ENCODE measurements at regions not wholly inside any gene's neighbourhood (a gene's known extent, or its start where the extent isn't known, plus 50 kb on each side); places are given as distances from the start of the nearest gene placed in this dataset.

DNA sequence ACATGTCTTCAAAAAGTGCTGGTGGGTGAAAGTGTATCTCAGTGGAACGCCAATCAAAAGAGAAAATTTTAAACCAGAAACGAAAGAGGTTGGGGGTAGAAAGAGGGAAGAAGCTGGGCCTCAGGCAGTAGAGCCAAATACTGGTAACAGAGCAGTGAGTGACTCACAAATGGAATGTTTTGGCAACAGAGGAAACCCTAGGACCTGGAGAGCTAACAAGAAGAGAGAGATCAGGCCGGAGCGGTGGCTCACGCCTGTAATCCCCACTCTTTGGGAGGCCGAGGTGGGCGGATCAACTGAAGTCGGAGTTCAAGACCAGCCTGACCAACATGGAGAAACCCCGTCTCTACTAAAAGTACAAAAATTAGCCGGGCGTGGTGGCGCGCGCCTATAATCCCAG lies 450.8 kb upstream of the NAALADL2 start:
- DNase-seq, result no peak

DNA sequence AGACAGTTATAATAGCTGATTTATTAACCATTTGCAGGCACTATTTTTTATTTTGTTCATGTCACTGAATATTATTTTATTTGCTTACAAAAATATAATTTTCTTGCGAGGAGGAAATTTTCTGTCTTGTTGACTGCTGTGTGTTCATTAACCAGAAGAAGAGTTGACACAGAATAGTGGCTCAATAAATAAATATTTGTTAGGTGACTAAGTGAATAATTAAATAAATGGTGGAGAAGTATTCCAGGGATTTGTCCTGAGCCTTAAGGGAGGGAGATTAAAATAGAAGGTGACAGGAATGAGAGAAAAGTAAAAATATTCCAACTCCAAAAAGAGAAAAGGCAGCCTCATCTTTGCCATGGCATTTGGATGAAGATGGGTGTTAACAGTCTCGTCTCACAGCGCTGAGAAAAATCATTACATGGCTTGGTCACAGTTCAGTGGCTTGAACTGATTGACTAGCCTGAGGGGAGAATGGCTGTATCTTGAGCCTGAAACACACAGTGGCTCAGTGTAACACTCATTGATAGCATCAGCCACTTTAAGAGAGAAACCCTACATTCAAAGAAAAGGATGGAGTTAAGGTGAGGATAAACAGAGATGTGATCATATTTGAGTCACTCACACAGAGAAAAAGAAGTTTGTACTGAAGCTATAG lies 449.9 kb upstream of the NAALADL2 start:
- no peak for DNase-seq

DNA sequence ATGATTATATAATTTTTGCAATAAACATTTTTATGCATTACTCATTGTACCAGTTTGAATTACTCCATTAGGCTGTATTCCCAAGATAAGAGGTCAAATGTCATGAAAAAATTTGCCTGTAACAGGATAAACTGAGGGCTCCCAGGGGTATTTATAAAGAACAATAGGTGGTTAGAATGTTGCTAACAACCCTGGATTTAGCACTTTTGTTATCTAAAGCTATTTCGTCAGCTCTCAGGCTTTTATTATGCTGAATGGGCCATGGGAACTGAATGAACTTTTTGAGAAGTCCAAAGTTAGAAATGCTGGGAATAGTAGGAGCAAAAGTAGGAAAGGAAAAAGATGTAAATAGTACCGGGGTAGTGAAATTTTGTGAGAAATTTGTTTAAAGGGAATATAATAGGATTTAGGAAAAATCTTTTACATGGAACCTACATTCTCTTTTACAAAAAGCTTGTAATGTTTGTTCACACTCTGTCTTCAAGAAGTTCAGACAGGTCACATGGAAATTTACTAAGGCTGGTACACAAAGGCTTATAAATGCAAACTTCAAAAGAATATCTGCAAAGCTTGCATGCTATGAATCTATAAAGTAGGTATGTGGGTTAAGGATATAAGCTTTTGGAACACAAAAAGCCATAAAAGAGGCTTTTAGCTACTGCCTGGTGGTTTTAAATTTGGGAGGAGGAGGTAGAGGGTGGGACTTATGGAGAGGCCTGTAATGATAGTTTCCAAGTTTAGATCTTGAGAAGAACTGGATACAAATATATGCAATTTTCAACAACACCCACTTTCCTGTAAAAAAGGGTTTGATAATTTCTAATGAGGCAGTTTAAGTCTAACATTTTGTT lies 445.8 kb upstream of the NAALADL2 start:
- DNase-seq, result no peak

DNA sequence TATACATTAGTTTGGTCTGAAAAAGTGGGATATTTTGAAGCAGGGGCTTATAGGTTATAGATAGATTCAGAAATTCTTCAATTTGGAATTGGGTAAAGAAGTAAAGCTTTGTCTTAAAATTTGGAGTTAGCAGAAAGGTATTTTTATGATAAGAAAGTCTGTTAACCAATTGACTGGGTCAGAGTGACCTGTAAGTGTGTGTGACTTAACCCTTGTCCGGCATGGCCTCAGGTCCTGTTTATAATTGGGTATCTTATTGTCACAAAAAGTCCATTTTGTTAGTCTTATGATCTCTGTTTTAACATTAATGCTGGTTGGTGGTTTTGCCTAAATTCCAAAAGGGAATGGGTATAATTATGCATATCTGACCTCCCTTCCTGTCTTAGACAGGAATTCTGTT lies 444.2 kb upstream of the NAALADL2 start:
- no peak for DNase-seq

DNA sequence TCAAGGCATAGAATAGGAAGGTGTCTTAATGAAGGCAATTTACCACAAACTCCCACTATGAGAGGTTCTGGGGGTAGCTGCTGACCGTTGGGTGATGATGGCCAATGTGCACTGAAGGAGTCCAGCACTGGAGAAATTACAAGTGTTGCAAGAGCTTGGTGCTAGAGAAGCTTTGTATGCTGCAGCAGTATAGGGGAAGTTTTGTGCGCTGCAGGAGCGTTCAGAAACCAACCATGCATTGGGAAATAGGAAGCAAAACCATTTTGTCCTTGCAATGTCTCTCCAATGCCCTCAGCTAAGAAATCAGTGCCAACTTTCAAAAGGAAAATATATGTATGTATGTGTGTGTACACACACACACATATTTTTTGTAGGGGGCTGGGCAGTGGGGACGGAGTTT lies 441.6 kb upstream of the NAALADL2 start:
- no peak for DNase-seq

DNA sequence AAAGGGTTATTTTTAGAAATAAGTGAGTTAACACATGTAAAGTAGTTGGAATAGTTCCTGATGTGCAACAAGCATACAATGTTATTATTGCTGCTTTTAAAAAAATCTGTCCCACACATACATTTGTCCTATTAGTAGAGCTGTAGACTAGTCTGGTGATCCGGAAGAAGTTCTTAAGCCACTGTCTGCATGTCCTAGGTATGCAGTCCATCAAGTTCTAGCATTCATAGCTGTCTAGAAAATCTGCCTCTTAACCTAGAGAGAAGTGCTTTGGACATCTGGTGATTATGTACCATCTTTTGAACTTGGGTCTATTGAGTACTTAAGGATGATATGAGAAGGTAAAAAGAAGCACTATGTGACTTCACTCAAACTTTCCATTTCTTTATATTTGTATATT lies 439.9 kb upstream of the NAALADL2 start:
- no peak for DNase-seq

DNA sequence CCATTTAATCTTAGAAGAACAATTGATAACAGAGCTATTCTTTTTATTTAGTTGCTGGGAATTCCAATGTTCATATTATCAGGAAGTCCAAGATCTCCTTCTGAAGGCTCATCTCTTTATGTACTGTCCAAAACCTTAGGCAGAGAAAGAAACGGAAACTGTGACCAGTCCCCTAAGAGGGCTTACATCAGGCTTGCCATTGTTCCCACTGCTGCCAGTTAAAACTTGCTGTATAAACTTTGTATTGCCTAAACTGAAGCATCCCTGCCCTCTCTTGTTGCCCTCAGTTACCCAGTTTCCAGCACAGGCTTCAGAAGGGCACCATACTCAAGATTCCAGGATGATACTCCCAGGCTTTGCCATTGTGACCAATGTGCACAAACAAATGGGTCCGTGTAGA lies 435.2 kb upstream of the NAALADL2 start:
- DNase-seq, result no peak

DNA sequence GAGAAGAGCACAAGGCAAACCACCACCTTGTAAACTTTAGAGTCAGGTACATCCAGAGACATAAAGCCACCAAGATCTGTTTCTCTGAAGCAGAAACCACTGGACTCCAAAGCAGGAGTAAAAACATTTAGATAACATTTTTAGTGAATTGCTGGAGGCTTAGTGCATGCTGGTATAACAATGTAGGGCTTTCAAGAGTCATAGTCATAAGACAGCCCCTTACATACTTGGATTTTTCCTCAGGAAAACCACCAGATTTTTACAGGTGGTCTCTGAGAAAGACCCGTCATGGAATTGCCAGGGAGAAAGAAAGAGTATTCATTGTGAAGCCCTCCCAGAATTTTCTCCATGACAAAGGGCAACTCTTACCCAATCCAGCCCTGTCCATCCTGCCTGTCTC lies 434.5 kb upstream of the NAALADL2 start:
- DNase-seq, result no peak

DNA sequence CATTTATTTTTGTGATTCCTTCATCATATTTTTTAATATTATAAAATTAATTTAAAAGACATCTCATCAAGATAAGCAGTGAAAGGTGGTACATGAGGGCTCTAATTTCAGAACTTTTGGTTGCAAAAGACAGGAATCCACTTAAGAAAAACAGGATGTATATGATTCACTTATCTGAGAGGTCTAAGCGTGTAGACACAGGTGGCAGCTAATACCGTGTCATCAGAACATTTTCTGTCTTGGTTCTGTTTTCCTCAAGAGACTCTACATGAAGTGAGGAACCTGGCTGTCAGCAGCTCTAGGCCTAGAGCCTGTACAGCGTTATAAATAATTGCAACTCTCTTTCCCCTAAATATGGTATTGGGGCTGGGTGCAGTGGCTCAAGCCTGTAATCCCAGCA lies 433.7 kb upstream of the NAALADL2 start:
- DNase-seq, result no peak

DNA sequence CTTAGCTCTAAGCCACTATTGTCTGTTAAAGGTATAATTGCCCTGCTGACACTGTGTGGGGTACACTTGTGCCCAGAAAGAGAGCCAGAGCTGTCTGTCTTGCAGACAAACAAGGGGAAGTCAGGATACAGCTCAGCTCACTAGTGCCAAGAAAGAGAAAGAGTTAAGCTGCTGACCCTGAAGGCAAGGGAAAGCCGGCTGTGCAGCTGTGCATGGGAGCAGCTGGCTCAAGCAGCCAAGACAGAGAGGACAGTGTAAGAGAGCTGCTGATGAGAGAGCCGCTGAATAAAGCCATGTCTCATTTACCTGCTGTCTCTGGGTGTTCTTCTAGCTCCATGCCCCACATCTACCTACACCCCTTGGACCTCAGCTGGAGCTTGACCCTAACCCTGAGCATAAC lies 428.1 kb upstream of the NAALADL2 start:
- no peak for DNase-seq

DNA sequence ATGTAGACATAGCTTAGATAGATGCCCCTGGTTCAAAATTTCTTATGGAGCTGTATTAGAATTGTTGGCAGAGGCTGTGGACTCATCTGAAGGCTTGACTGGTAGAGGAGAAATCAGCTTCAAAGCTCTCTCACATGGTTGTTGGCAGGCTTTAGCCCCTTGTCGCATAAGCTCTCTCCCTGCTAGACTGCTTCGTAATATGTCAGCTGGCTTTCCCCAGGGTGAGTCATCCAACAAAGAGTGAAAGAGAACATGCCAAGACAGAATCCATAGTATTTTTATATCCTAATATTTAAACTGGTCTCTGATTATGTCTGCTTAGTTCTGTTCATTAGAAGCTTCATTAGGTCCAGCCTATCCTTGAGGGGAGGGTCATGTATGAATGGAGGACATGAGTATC lies 427.4 kb upstream of the NAALADL2 start:
- no peak for DNase-seq

DNA sequence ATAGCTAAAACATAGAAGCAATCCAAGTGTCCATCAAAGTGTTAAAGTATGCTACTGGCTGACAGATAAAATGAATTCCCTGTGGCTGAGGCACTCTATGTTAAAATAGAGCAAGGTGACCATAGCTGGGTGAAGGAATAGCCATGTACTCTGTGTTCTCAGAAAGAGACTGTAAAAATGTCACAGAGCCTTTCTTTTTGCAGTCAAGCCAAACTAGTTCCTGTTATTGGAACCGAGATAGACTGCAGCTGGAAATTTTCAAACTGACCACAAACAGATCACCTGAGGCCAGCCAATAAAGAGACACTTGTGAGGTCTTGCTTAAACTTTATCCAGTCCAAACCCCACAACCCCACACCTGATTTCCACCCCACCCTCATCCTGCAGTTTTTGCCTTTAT lies 422.8 kb upstream of the NAALADL2 start:
- no peak for DNase-seq

DNA sequence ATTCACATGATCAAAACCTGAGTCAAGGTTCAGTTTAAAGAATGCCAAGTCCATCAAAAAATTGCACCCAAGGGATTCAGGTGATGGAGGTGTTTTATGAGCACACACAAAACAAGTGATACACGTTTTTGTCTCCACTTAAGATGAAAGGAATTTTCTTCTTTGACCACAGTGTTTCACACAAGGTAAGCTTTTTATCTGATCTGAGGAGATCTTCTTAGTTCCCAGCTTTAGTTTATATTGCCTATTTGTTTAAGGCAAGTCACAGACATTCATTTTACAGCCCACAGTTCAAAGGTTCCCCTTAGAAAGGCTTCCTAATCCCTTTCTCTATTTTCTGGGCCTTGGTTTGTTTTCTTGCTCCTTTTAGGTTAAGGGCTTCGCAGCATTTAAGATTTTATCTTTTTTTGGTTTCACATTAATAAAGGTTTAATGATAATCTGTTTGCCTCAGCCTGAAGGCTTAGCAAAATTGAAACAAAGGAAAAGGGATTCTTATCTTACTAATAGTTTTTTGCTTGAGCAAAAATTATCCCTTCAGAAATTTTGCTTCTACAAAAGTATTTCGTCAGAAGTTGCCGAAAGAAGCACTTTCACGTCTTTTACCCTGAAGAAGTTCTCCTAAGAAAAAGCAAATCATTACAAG lies 420.5 kb upstream of the NAALADL2 start:
- no peak for DNase-seq

DNA sequence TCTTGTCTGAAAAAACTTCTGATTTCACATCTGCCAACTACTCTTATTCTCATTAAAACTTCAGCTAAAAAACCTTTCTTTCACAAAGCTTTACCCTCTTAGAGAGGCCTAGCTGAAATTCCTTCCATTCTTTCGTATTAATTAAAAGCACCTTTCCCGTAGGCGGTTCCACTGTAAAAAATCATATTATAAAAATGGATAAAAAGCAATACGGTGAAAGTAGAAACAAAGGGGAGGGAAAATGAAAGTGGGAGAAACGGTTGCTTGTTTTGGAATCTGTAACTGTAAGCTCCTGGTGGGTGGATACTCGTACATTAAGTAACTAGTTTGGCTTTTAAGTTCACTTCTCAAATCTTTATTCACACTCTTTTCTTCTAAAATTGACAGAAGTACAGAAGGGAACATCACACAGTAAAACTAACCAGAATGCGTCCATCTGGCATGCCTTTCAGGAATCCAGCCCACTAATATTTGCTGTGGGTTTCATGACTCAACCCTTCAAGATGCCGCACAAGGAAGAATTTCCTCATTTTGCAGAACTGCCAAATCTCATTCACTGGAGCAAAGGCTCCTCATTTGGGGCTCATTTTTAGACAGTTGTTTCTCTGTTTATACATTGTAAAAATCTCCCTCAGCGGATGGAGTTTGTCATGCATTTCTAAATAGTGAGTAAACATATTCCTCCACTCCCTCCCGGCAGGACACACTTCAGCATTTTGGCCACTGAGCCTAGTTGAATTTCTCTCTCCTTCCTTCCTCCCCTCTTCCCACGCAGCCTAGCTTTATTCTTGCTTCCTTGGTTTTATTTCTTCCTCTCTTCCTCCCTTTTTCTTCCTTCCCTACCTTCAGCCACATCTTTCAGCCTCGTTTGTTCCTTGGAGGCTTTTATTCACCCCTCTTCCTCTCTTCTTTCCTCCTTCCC lies 419.5 kb upstream of the NAALADL2 start:
- DNase-seq, result no peak

DNA sequence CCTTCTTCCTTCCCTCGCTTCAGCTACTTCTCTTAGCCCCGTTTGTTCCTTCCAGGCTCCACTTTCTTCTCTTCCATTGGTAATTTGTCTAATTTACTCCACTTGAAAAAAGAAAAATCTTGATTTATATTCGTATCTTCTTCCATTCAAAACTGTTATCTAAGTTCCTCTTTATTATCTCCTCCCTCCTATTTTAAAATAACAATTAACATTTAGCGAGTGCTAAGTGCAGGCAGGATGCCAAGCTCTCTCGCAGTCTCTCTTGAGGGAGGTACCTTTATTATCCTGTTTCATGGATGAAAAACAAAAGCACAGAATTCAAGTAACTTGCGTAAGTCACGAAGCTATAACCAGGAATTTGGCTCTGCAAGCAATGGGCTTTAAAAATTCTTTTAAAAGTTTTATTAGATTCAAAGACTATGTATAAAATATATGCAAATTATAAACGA lies 418.9 kb upstream of the NAALADL2 start:
- DNase-seq, result no peak

DNA sequence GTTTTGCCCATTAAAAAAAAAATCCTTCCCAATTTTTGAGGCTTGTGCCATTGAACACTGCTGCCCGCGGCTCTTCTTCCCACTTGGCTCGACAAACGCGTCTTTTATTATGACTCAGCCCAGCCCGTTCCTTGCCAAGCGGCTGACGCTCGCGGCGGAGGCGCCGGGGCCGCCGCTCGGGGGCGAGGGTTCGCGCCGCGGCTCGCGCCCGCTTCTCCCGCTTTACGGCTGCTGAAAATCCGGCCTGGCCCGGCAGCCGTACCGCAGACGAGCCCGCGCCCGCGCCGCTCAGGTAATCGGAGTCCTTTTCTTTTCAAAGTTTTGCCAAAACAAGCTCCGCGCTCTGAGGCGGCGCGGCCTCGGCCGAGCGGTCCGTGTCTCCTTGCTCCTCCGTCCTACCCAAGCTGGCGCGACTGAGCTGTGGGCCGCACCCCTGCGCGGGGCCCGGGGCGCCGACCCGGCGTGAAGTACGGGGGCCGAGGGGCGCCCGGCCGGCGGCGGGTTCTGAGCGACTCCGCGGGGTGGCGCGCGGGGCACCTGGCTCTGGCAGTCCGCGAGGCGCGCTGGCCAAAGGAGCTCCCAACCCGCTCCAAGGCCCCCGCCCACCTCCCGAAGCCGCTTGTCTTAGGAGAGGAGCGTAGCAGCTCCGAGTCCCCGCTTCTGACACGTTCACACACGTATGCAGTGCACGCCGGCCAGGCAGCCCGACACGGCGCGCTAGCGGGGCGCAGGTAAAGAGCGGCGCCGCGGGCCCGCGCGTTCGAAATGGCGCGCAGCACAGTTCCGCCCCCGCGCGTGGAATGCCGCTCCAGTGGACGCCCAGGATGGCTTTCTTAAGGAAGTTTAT lies 418.2 kb upstream of the NAALADL2 start:
- peak; percentile 79 for DNase-seq

DNA sequence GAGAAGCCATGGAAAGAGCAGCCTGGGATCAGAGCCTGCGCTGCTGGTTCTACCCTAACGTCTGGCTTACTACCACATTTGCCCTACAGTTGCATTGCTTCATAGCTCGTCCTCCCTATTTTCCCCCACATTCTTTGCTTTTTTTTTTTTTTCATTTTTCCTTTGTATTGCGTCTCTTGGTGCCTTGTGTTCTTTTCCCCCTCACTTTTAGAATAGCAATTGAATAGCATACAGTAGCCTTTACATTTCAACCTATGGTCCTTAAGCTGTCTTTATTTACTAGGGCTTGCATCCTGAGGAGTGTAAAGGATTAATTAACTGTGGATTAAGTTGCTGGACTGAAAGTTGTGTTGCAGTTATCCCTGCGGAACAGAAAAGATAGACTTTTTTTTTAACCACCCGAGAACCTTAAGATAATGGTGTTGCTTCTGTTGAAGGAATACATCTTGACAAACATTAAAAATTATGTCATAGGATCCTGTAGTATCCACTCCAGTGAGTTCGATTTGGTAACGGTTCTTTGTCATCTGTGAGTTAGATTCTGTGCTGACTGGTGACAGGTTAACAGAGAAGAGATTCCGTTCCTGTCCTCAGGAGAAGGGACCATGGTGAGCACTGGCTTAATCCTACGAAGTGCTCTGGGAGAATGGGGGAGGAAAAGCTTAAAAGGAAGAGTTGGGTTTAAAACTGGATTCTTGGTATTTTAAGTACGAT lies 417.4 kb upstream of the NAALADL2 start:
- DNase-seq, result no peak

DNA sequence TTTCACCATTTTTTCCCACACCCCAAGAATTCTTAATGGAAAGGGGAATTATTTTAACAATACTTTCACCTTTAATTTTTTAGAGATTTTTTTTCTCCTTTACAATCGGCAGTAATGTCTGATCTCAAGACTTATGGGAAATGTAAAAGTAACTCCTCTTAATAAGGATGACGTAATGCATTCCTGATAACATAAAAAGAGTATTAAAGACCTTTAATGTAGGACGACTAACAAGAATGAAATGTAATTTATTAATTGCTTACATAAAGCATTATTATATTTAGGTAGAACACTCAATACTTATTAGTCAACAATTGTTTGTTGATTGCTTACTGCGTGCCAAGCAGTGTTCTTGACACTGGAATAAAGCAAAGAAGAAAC lies 416.8 kb upstream of the NAALADL2 start:
- no peak for DNase-seq

DNA sequence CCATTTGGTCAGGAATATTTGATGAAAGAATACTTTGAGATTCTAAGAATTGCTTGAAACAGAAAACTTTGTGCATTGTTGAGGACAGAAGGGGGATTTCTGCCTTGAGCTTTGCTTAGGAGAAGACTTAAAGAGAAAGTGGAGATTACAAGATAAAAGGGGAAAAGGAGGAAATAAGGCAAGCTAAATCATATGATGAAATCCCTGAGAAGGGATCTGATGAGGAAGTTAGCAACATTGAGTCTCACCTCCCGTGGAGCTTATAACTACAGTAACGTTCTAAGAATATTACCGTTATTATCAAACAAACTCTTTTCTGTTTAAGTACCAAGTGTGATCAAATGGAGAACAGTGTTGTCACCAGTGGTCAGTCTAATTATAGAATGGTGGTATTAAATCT lies 414.7 kb upstream of the NAALADL2 start:
- no peak for DNase-seq

DNA sequence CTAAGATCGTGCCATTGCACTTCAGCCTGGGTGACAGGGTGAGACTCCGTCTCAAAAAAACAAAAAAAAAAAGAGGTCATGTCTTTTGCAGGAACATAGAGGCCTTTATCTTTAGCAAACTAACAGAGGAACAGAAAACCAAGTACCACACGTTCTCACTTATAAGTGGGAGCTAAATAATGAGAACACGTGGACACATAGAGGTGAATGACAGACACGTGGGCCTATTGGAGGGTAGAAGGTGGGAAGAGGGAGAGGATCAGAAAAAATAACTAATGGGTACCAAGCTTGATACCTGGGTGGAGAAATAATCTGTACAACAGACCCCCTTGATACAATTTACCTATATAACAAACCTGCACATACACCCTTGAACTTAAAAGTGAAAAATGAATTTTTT lies 401.4 kb upstream of the NAALADL2 start:
- DNase-seq, result no peak

DNA sequence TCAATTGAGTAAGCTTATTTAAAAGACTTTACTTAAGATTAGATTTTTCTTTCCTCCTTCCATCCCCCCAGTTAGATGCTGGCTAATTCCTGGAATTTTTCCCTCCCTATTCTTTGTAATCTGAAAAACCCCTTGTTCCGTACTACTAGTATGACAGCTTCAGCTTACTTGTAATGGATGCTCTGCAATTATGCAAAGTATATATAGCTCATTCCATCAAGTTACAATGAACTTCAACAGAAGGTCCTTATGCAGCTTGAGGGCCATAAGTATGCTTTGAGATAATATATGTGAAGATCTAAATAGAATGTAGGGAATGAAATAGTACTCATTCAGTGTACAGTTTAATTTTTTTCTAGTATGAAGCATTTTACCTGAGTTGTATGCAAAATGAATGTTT lies 398.3 kb upstream of the NAALADL2 start:
- DNase-seq, result no peak

All from DMS153 (cell line).